ENCODE measurements at regions not wholly inside any gene's neighbourhood (a gene's known extent, or its start where the extent isn't known, plus 50 kb on each side); places are given as distances from the start of the nearest gene placed in this dataset.

GRCh38 chr6:8529250-8529649 lies 93.9 kb upstream of the SLC35B3 start:
- no peaks in the 10 kb centered on the region for H3K9me2 ChIP-seq (ENCODE audit: insufficient read depth)
- no peak overlapping the region for H3K27ac ChIP-seq (ENCODE audit: low read depth, low read length)
- H3K36me3 ChIP-seq (ENCODE audit: control insufficient read depth in 1 of 2, insufficient read depth in 2 of 2, low read length in 2 of 2), result no peaks in the 10 kb centered on the region
- H3K4me3 ChIP-seq (replicated peaks in 1 of 2; ENCODE audit: low read depth in 1 of 2, low read length in 2 of 2), result no peak overlapping the region
- ChIA-PET CTCF (no interaction called here), RAD21 (ENCODE audit: low non-redundant PET in 1 of 2, low total read pairs in 2 of 2, uncharacterized antibody in 2 of 2, unreplicated experiment in 2 of 2) (no interaction called here), POLR2A (no interaction called here)
- H4K20me1 ChIP-seq (ENCODE audit: insufficient read depth), result no peaks in the 10 kb centered on the region
- H3K9me3 ChIP-seq (ENCODE audit: control insufficient read depth in 1 of 2, insufficient read depth in 1 of 2, low read depth in 1 of 2, low read length in 2 of 2), result no peaks in the 10 kb centered on the region
- intact Hi-C loops (cut with micrococcal nuclease), result loop anchor here (10.0 kb wide), 1 partner anchor 1076 kb away; no protein-coding TSS in a partner anchor
- no peak overlapping the region for H2AFZ ChIP-seq (ENCODE audit: low read depth, low read length, poor library complexity, severe bottlenecking)
- no peak overlapping the region for H3K4me2 ChIP-seq (ENCODE audit: low read length)
- no peak for TF ChIP-seq EZH2phosphoT487 (IDR thresholded peaks at IDR 0.05; ENCODE audit: borderline replicate concordance)
- no peak for TF ChIP-seq FOSL1 (IDR thresholded peaks at IDR 0.05; ENCODE audit: low read depth)
- TF ChIP-seq JUND (IDR thresholded peaks at IDR 0.05), result no peak
- TF ChIP-seq TCF7L2 (IDR thresholded peaks at IDR 0.05; ENCODE audit: borderline replicate concordance, extremely low read depth, insufficient read depth, insufficient read length), result no peak
- no peak for TF ChIP-seq YY1 (IDR thresholded peaks at IDR 0.05; ENCODE audit: extremely low read depth, insufficient replicate concordance, low read depth, low read length)
- TF ChIP-seq ZFX (IDR thresholded peaks at IDR 0.05), result no peak
- no peak for TF ChIP-seq MAX (IDR thresholded peaks at IDR 0.05)
- TF ChIP-seq SIN3A (IDR thresholded peaks at IDR 0.05; ENCODE audit: low read depth), result no peak
- no peak for TF ChIP-seq EZH2 (IDR thresholded peaks at IDR 0.05)
- no peak for TF ChIP-seq CTCF (IDR thresholded peaks at IDR 0.05 in 2 of 3, conservative IDR thresholded peaks at IDR 0.05 in 1 of 3; ENCODE audit: borderline replicate concordance in 1 of 3, insufficient read depth in 1 of 3, low read depth in 2 of 3, low read length in 2 of 3)
- no peak for TF ChIP-seq SRF (IDR thresholded peaks at IDR 0.05; ENCODE audit: low read depth)
- TF ChIP-seq ZNF274 (IDR thresholded peaks at IDR 0.05; ENCODE audit: low read depth, low read length), result no peak
- TF ChIP-seq ATF3 (IDR thresholded peaks at IDR 0.05), result no peak
- TF ChIP-seq CBX3 (IDR thresholded peaks at IDR 0.05; ENCODE audit: low read depth), result no peak
- TF ChIP-seq POLR2A (IDR thresholded peaks at IDR 0.05; ENCODE audit: borderline replicate concordance, extremely low read depth, insufficient read depth, insufficient read length), result no peak
- TF ChIP-seq ELF1 (IDR thresholded peaks at IDR 0.05; ENCODE audit: borderline replicate concordance, low read depth), result no peak
- ATAC-seq (no peak), DNase-seq (ENCODE audit: low read depth, low spot score) (no peak)
- no peak overlapping the region for H3K9ac ChIP-seq (ENCODE audit: low read length)
- H3K4me1 ChIP-seq (ENCODE audit: control insufficient read depth in 1 of 2, insufficient read depth in 2 of 2, low read length in 2 of 2), result no peaks in the 10 kb centered on the region
- H3K27me3 ChIP-seq (ENCODE audit: insufficient read depth, low read length), result no peaks in the 10 kb centered on the region
- BruUV-seq (replicated peaks), result no TSS peak
- H3K79me2 ChIP-seq (ENCODE audit: insufficient read depth, low read length), result no peaks in the 10 kb centered on the region
